Ramos (cell line): ENCODE measurements at regions not wholly inside any gene's neighbourhood (a gene's known extent, or its start where the extent isn't known, plus 50 kb on each side); places are given as distances from the start of the nearest gene placed in this dataset.

Experiments
- in situ Hi-C: fragments of 300-500 bp; cut with MboI; formaldehyde crosslinking; loops from one replicate; pipeline ENCODE4 v1.14.3; 2022; ENCODE audit warnings: low sequenced_read_pairs; ENCODE audit not compliant: unreplicated experiment

- in situ Hi-C loops, result no loop called here
These were observed 234.3 kb upstream of the ADAMTS5 start for GRCh38 chr21:27201197-27201596.

- in situ Hi-C loops, result no loop called here
These were observed 229.8 kb upstream of the ADAMTS5 start for GRCh38 chr21:27196651-27197050.

GRCh38 chr21:27192281-27192949 lies 225.5 kb upstream of the ADAMTS5 start:
- in situ Hi-C loops, result no loop called here

GRCh38 chr21:27190601-27191000 lies 223.7 kb upstream of the ADAMTS5 start:
- in situ Hi-C loops, result no loop called here

- in situ Hi-C loops, result no loop called here
These were observed 223.0 kb upstream of the ADAMTS5 start for GRCh38 chr21:27189870-27190269.

GRCh38 chr21:27173053-27173452 lies 206.2 kb upstream of the ADAMTS5 start:
- in situ Hi-C loops, result no loop called here

GRCh38 chr21:27171707-27172106 lies 204.8 kb upstream of the ADAMTS5 start:
- in situ Hi-C loops, result no loop called here

- in situ Hi-C loops, result no loop called here
These were observed 201.2 kb upstream of the ADAMTS5 start for GRCh38 chr21:27168084-27168483.

- in situ Hi-C loops, result no loop called here
These were observed 197.6 kb upstream of the ADAMTS5 start for GRCh38 chr21:27164208-27165177.

GRCh38 chr21:27158967-27159366 lies 192.1 kb upstream of the ADAMTS5 start:
- in situ Hi-C loops, result no loop called here

GRCh38 chr21:27157097-27157496 lies 190.2 kb upstream of the ADAMTS5 start:
- in situ Hi-C loops, result no loop called here

- in situ Hi-C loops, result no loop called here
These were observed 189.8 kb upstream of the ADAMTS5 start for GRCh38 chr21:27156666-27157065.

GRCh38 chr21:27155130-27155500 lies 188.2 kb upstream of the ADAMTS5 start:
- in situ Hi-C loops, result no loop called here

- in situ Hi-C loops, result no loop called here
These were observed 187.7 kb upstream of the ADAMTS5 start for GRCh38 chr21:27154451-27155129.

GRCh38 chr21:27152996-27153395 lies 186.1 kb upstream of the ADAMTS5 start:
- in situ Hi-C loops, result no loop called here

GRCh38 chr21:27149034-27149433 lies 182.1 kb upstream of the ADAMTS5 start:
- in situ Hi-C loops, result no loop called here

- in situ Hi-C loops, result no loop called here
These were observed 179.4 kb upstream of the ADAMTS5 start for GRCh38 chr21:27146268-27146667.

- in situ Hi-C loops, result no loop called here
These were observed 178.4 kb upstream of the ADAMTS5 start for GRCh38 chr21:27145134-27145798.

- in situ Hi-C loops, result no loop called here
These were observed 176.6 kb upstream of the ADAMTS5 start for GRCh38 chr21:27143476-27143875.

GRCh38 chr21:27139526-27139925 lies 172.6 kb upstream of the ADAMTS5 start:
- in situ Hi-C loops, result no loop called here
